HG03342 (cell line): ENCODE measurements at regions not wholly inside any gene's neighbourhood (a gene's known extent, or its start where the extent isn't known, plus 50 kb on each side); places are given as distances from the start of the nearest gene placed in this dataset.

Experiments
- ATAC-seq: cut with Tn5 transposase; IDR thresholded peaks from one replicate; pipeline ENCODE4 v1.9.1; 2021; ENCODE audit warnings: mild to moderate bottlenecking, moderate library complexity; ENCODE audit not compliant: unreplicated experiment

DNA sequence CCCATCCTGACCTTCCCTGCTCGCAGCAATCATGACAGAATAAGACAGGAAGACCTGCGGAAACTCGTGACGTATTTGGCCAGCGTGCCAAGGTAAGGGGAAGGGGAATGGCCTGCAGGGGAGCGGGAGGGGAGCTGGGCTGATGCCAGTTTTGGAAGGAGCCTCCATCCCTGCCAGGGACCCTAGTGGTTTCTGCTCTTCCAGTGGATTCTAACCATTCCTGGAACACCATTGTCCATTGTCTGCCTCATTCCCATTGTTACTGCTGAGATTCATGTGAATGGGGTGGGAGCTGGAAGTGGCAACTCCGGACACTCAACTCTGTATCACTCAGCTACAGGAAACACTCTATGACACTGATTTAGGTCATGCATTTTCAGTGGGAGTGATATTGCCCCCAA, 242.9 kb upstream of the ROPN1 start:
- no peak for ATAC-seq

DNA sequence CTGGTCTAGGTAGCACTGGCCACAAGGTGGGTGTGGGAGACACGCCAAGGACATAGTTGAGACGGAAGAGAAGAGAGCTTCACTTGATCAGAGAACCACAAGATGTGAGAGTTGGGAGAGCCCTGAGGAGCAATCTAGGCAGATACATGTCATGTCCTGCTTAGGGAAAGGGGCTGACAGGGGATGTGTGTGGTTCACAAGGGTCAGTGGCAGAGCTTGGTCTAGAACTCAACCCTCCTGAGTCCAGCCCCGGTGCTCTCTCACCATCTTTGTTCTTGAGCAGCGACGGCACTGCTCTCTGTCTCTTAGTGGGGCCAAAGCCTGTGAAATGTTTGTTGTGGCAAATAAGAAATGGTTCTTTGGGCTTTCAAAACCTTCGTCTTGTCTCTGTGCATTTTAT, 243.5 kb upstream of the ROPN1 start:
- no peak for ATAC-seq

DNA sequence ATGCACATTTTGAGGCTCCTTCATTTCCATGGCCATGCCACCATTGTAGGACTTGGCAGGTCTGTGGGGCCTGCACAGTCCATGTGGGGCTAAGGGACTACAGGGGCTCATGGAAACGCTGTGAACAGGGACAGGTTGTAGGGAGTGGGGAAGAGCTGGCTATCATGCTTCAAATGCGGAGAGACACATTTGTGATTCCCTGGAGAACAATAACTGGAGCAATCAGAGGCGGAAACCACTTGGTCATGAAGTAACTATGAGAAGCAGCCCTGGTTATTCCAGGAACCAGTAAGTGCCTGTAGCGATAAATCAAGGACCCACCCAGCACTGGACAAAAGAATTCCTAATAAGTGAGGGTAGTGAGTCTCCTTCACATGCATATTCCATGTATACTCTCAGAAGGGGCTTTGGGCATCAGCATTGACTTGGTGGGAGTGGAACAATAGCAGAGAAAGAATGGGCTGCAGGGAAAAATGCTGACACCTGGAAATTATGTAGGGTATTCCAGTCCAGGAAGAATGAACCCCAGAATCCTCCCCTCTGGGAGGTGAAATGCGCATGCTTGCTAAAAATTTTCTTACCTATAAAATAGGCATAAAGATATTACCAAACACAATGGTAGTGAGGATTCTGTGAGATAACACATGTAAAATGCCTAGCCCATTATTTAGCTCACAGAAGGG, 251.4 kb upstream of the ROPN1 start:
- ATAC-seq, result no peak

DNA sequence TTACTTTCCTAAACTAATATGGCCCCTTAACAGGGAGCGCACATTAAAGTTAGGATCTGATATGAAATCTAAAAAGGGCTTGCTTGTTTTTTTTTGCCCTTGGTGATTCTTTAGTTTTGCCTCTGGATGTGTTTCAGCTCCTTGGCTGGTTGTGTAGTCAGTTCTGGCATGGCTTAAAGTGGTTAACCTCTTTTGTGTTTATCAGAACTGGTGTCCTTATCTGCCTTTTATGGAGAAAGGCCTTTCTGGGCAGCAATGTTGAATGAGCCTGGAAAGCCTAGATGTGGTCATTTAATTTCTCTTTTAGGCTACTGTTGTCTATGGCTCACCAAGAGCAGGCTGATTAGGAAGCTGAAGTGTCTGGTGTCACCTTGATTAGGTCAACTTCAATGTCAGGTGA, 254.5 kb upstream of the ROPN1 start:
- no peak for ATAC-seq

DNA sequence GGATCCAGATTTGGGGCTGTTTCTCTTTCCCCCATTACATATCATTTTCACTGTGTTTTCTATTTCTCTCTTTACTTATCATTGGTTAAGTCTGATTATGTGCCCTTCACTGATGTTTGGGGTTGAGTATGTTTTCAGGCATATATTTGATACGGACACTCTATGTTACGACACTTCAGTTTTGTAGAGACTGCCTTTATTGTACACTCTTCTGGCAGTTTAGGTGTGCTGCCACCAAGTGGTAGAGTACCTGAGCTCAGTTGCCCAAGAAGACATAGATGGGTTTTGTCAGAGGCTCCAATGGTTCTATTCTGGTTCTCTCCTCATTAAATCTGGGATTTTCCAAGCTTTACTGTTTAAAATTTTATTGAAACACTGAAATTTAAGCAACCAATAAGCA, 255.0 kb upstream of the ROPN1 start:
- ATAC-seq, result no peak

DNA sequence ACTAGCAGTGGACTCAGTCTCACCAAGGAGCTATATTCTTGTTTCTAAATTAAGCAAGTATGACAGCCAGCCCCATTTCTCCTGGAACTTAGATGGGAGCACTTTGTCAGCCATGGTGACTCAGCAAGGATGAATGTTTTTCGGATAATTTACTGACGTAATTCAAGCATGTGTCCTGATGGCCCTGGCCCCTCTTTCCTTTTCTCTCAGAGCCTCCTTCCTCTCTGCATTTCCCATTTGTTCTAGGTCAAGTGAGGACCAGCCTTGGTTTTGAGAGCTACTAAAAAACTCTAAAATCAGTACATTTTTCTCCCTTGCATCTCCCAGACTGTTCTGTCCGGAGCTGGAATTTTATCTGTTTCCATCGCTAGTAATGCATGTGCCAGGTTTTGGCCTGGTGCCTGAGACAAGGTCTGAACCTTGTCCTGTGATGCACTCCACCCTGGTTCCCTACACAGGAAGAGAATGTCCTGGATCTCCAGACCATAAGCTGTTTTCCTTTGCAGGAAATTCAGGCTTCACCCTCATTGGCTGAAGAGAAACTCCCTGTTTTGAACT, 256.6 kb upstream of the ROPN1 start:
- no peak for ATAC-seq

DNA sequence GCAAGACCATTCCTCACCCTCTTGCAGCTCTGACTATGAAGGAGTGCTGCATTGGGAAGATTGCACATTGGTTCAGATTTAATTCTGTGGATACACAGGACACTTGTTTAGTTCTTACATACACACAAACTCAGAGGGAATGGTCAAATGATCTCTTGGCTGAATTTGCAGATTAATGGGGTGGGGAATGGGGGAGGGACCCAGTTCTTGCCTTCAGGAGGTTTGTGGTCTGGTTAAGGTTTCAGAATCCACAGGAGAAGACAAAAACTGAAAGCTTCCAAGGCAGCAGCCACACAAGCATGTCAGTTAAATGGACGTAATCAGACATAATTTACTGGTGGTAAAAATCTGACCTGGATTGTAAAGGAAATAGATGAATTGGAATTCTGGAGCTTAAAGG, 257.1 kb upstream of the ROPN1 start:
- ATAC-seq, result no peak

DNA sequence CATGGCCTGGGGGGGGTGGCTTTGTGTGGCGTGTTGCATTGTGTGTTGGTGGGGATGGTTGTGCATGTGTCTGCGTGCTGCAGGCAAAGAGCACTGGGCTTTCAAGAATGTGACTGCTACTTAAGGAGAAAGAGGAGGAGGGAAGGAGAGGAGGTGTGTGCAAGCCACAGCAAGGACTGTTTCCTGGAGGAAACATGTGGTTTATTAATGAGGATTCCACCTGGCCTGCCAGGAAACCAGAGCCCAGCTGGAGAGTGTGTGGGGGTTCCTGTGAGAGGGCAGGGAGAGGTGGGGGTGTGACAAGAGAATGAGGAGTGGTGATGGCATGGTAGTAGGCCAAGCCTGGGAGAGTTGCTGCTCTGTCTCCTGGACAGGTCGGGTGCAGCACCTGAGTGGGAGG, 258.1 kb upstream of the ROPN1 start:
- no peak for ATAC-seq

DNA sequence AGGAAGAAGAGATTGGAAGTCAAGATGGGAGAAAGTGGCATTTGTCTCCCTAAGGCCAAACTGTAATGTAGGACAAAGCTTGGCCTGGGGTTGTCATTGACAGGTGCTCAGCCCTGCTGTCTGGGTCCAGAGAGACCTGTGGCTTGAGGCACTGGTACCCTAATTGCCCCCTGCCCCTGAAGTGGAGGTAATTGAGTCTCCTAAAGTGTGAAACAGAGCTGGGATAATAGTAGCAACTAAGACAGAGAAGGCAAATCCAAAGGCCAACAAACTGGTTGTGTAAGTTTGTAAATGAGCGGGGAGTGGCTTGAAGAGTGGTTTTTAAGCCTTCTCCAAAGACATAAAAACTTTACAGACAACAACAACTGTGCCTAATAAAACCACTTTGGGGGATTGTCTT, 264.2 kb upstream of the ROPN1 start:
- no peak for ATAC-seq

DNA sequence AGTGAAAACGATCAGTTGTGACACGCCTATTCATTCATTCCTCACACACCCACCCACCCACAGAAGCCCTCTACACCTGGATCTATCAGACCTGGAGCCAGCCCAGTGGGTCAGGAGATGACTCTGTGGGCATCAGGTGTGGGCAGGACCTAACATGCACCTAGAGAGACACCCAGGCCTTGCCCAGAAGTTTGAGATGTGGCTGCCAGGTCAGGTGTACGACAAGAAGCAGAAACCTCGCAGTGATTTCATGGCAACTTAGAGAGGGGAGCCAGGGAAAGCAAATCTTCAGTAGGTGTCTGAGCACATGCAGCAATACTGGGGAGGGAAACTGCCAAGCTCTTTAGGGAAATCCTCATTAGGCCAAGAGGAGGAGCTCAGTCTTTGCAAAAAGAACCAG, 264.7 kb upstream of the ROPN1 start:
- ATAC-seq, result no peak

DNA sequence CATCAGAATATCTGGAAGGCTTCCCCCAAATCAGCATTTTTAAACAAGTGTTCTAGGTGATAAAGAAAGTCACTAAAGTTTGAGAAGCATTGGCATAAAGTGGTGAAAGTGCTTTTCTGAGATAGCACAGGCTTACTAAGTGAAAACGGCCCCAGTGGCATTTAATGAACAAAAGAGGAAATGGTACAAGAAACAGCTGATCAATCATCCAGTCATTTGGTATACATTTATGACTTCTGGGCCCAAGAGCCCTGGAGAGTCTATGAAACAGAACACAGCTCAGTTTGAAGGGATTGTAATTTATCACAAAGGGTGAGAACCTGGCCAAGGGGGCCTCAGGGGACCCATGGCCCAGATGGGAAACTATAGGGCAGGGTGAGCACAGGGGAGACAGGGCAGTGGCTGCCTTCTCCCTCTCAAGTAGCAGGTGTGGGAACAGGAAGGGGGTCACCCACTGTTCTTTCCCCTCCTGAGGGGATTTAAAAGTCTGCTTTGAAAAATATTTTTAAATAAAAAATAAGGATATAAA, 265.5 kb upstream of the ROPN1 start:
- no peak for ATAC-seq

DNA sequence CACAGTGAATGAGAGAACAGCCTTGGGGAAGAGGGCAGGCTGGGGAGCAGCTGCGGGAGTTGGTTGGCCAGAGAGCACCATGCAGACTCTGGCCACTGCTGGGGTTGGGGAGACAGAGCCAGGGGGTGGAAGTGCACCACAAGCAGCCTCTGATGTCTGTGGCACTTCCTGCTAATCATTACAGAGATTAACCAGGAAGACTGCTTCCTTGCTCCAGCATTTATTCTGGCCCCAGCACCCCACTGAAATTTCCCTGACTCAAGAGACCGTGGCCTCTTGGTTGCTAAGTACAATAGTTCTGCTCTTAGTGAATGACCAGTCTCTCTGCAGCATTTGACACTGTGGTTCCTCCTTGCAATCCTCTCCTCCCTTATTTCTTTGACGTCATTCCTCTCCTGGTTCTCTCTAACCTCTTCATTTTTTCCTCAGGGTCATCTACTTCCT, 266.2 kb upstream of the ROPN1 start:
- no peak for ATAC-seq

DNA sequence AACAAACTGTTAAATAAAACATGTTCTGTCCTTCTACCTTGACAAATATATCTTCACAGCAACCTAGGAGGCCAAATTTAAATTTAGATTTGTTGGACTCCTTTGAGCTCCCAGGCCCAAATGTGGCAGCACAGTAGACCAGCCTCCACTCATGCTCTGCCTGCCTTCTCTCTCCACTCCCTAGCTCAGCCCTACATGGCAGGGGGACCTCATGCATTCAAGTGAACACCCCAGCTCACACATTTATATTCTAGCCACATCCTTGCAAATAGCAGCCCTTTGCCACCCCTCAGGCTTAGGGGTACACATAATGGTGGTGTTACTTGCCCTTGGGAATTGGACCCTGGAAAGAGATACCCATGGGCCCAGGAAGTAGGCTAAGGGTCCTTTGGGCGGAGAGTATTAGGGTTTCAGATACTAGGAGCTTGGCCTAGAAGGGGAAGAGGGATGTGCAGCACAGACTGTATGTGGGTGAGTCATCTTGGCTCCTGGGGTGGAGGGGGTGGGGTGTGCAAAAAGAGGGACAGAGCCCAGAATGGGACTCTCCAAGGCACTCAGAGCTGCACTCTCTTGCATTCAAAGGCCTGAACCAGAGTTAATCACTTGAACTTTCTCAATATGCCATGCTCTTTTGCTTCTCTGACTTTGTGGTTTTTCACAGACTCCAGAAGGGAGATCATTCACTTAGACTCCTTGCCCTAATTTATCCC, 268.4 kb upstream of the ROPN1 start:
- no peak for ATAC-seq

DNA sequence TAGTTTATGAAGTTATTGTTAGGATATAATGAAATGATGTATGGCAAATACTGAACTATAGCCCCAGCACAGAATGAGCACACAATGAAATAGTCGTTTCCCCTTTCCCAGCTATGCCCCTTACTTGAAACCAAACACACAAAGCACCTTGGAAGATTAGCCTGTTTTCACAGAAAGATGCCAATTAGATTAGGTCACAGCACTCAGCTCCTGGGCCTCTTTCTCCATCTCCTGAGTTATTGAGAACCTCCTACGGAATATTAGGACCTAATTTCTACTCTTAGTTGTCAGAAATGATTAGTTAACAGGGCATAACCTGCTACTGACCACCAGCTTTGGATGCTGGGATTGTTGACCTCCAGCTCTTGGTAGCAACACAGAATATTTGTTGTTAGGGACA, 269.4 kb upstream of the ROPN1 start:
- no peak for ATAC-seq

DNA sequence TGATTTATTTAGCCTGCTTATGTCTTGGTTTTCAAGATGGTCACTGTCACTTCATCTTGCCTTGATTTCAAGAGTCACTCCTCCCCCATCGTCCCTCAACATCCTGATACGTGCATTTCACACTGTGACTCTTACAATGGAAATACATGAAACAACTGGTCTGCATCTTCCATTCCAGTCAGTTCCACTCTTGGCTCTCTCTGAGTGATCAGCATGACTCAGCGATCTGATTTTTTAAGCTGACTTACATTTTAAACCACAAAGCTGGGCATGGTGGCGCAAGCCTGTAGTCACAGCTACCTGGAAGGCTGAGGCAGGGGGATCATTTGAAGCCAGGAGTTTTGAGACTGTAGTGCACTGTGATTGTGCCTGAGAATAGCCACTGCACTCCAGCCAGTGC, 271.2 kb upstream of the ROPN1 start:
- ATAC-seq, result no peak

DNA sequence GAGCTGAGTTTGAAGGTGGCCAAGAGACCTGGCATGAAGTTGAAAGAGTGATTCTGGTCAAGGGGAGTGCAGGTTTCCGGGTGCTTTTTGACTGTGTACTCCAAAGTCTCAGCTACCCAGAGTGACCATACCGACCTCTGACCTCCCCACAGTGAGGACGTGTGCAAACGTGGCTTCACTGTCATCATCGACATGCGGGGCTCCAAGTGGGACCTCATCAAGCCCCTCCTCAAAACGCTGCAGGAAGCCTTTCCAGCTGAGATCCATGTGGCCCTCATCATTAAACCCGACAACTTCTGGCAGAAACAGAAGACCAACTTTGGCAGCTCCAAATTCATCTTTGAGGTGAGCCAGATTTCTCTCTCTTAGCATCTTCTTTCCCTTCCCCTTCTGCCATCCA, 272.4 kb upstream of the ROPN1 start:
- no peak for ATAC-seq

DNA sequence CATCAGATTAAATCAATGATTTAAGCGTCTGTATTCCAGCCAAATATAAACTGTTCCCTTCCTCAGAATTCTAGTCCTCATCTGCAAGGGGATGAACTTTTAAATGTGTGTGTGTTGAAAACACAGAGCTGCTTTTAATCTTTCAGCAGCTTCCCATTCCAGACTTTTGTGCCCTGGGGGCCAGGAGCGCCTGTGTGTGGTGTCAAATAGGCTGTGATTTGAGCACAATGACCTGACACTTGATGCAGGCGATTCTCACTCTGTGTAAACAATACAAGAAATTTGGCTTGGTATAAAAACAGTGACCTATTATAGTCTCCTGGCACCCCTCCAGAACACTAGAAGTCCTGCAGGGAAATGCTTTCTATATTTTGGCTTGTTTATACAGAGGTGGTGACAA, 274.6 kb upstream of the ROPN1 start:
- no peak for ATAC-seq

DNA sequence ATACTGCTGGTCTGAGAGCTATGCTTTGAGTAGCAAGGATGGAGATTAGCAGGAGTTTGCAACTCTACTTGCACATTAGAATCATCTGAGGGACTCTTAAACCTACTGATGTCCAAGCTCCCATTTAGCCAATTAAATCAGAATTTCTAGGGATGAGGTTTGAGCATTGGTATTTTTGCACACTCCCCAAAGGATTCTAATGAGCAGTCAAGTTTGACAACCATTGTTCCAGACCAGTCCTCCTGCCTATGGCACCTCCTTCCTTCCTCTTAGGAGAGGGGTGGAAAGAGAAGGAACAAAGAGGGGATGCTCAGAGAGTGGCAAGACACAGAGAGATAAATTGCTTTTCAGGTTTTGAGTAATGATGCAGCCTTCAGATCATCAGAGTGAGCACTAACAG, 275.5 kb upstream of the ROPN1 start:
- ATAC-seq, result no peak

DNA sequence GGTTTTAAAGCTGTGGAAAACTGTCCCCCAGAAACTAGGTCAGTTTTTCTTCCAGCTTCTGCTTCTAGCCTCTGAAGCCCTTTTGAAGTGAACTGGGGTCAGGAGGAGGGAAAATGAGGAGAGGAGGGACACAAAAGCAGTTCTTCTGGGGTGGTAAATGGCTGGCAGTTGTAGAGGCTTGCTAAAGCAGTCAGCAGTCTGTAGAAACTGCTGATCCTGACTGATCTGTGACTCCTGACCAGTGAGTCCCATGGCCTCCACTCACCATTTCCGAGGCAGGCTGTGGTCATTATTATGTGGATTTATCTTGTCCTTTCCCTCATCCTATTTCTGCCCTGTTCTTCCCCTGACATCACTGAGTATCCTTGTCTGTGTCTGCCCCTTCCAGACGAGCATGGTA, 276.4 kb upstream of the ROPN1 start:
- ATAC-seq, result no peak

DNA sequence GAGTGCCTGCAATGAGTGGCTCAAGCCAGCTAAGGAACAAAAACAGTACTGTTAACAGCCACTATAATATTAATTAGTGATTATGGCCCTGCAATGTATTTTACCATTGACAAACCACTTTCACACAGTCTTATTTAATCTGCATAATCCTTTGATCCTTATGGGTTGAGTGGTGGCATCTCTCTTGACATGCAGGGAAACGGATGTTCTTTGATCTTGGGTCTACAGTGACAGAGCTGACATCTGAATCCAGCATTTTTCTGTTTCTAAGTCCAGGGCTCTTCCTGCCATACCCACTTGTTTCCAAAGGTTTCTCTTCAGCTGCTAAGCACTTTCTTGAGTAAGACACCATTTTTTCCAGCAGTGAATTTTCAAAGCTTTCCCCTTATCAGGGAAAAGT, 277.7 kb upstream of the ROPN1 start:
- no peak for ATAC-seq

DNA sequence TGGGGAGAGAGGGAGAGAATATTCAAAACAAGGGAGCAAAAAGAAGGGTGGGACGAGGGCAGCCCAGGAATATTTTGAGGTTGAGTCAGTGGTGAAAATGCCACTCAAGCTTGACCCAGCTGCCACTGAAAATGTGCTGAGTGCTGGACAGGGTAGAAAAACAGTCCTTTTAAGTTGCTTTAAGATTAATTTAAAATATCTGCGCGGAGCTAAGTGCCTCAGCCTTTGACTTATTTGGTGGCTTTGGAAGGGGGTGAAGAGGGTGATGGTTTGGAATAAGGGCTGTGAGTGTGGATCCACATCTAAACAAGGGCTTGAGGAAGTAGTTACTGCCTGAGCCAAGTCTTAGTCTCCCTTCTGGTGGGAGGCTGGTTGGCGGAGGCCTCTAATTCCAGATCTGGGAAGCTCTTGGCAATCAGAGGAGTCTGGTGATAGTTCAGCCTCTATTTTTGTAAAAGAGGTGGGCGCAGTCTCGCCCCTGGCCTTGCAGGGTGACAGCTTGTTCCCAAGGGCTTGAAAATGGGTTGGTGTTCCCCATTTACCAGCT, 280.8 kb upstream of the ROPN1 start:
- ATAC-seq, result no peak

DNA sequence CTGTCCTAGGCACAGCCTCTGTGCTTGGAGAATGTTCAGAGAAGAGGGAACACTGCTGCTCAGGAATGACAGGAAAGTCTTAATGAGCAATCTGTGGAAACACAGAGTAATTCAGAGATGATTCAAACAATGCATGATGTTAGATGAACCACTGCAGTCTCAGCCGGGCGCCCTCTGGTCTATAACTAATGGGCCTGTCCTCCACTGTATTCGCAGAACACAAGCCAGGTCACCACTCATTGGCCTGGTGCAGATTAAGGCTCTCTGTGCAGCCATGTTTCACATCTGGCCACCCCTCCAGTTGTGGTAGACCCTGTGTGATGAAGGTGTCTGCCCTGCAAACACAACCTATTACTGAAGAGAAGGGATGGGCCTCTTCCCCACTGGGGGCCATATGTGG, 281.7 kb upstream of the ROPN1 start:
- ATAC-seq, result no peak
